Thoracic aorta (tissue), 2 donors: ENCODE measurements at regions not wholly inside any gene's neighbourhood (a gene's known extent, or its start where the extent isn't known, plus 50 kb on each side); places are given as distances from the start of the nearest gene placed in this dataset.

Experiments
- ATAC-seq: fragments of 150-250 bp; one replicate; pipeline ENCODE4 v1.8.0; 2017; ENCODE audit warnings: low read depth; ENCODE audit not compliant: insufficient number of reproducible peaks, low FRiP score
- DNase-seq: peaks from one replicate; pipeline ENCODE4 v3.0.0-alpha.2; 2020; ENCODE audit warnings: low spot score
- H3K27ac ChIP-seq, 2 donors: fragments of 200-600 bp; sonication (generic); 1 replicate in 1 of 2; 2 replicates in 1 of 2; pipeline ENCODE4 v1.5.1; 2016; ENCODE audit warnings: mild to moderate bottlenecking in 2 of 2, moderate library complexity in 2 of 2
- H3K27me3 ChIP-seq: fragments of 200-600 bp; sonication (generic); replicated peaks from 2 replicates; pipeline ENCODE4 v1.6.0; 2016; ENCODE audit warnings: mild to moderate bottlenecking; ENCODE audit not compliant: insufficient read depth
- H3K36me3 ChIP-seq: fragments of 200-600 bp; sonication (generic); one replicate; pipeline ENCODE4 v1.5.1; 2016
- H3K4me1 ChIP-seq, 2 donors: fragments of 200-600 bp; sonication (generic); 1 replicate in 1 of 2; 2 replicates in 1 of 2; pipeline versions ENCODE4 v1.5.1 to v1.6.0; 2016; ENCODE audit warnings: low read depth in 2 of 2, mild to moderate bottlenecking in 1 of 2; ENCODE audit not compliant: control insufficient read depth in 1 of 2
- H3K4me3 ChIP-seq: fragments of 200-600 bp; sonication (generic); 2 replicates; pipeline ENCODE4 v1.5.1; 2016; ENCODE audit warnings: mild to moderate bottlenecking
- H3K9me3 ChIP-seq: fragments of 200-600 bp; sonication (generic); 2 replicates; pipeline ENCODE4 v1.5.1; 2016
- CTCF ChIP-seq: fragments of 200-600 bp; sonication (generic); IDR thresholded peaks from one replicate; pipeline ENCODE4 v1.5.1; 2019; ENCODE audit warnings: antibody characterized with exemption

DNA sequence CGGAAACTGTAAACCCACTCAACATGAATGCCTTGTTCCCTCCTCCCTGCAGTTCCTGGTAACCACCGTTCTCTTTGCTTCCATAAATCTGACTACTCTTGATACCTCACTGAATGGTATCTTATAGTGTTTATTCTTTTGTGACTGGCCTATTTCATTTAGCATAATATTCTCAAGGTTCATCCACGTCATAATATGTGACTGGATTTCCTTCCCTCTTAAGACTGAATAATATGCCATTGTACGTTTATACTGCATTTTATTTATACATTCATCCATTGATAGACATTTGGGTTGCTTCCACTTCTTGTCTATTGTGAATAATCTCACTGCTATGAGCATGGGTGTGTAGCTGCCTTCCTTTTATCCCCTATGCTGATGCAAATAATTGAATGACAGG, 253.3 kb upstream of the SMARCA2 start:
- Histone ChIP-seq H3K36me3 (no peaks in the 10 kb centered on the region), H3K27me3 (no peaks in the 10 kb centered on the region), H3K4me1 (no peaks in the 10 kb centered on the region), H3K9me3 (no peaks in the 10 kb centered on the region), H3K27ac (no peak overlapping the region), H3K4me3 (no peak overlapping the region)
- ATAC-seq: no peak
- no peak for DNase-seq
- TF ChIP-seq CTCF: no peak

- no peaks in the 10 kb centered on the region for H3K9me3 ChIP-seq
- DNase-seq: no peak
- no peaks in the 10 kb centered on the region for H3K36me3 ChIP-seq
- no peak overlapping the region for H3K4me3 ChIP-seq
- ATAC-seq: no peak
- no peak for TF ChIP-seq CTCF
- H3K4me1 ChIP-seq: no peaks in the 10 kb centered on the region
- no peaks in the 10 kb centered on the region for H3K27me3 ChIP-seq
- H3K27ac ChIP-seq: no peak overlapping the region
Observed at GRCh38 chr9:1766042-1766441, 249.1 kb upstream of the SMARCA2 start.

GRCh38 chr9:1768561-1768960, 246.6 kb upstream of the SMARCA2 start:
- Histone ChIP-seq H3K27ac (no peak overlapping the region), H3K36me3 (no peaks in the 10 kb centered on the region), H3K9me3 (no peaks in the 10 kb centered on the region), H3K27me3 (no peaks in the 10 kb centered on the region), H3K4me1 (no peaks in the 10 kb centered on the region), H3K4me3 (no peak overlapping the region)
- ATAC-seq (no peak), DNase-seq (no peak)
- TF ChIP-seq CTCF: no peak

- no peak overlapping the region for H3K4me3 ChIP-seq
- no peak for ATAC-seq
- TF ChIP-seq CTCF: no peak
- no peaks in the 10 kb centered on the region for H3K4me1 ChIP-seq
- H3K9me3 ChIP-seq: no peaks in the 10 kb centered on the region
- H3K36me3 ChIP-seq: no peaks in the 10 kb centered on the region
- no peaks in the 10 kb centered on the region for H3K27me3 ChIP-seq
- no peak for DNase-seq
- H3K27ac ChIP-seq: no peak overlapping the region
Observed at GRCh38 chr9:1771094-1771789, 243.9 kb upstream of the SMARCA2 start.

- H3K27me3 ChIP-seq: no peaks in the 10 kb centered on the region
- no peaks in the 10 kb centered on the region for H3K36me3 ChIP-seq
- no peaks in the 10 kb centered on the region for H3K4me1 ChIP-seq
- no peak for DNase-seq
- H3K4me3 ChIP-seq: no peak overlapping the region
- TF ChIP-seq CTCF: no peak
- H3K27ac ChIP-seq: no peak overlapping the region
- H3K9me3 ChIP-seq: no peaks in the 10 kb centered on the region
- ATAC-seq: no peak
Observed at GRCh38 chr9:1775230-1775629, 239.9 kb upstream of the SMARCA2 start.
